Left lung (tissue), 4 donors: ENCODE measurements at regions not wholly inside any gene's neighbourhood (a gene's known extent, or its start where the extent isn't known, plus 50 kb on each side); places are given as distances from the start of the nearest gene placed in this dataset.

Source experiments
- ATAC-seq: fragments of 200-7000 bp; cut with Tn5 transposase; one replicate; pipeline ENCODE4 v1.9.1; 2020; ENCODE audit warnings: moderate library complexity
- DNase-seq, 4 donors: peaks; one replicate each; pipeline ENCODE4 v3.0.0-alpha.2; 2013 to 2020
- H3K27ac ChIP-seq, 2 donors: fragments of 200-600 bp; sonication (generic) in 1 of 2; one replicate each; pipeline versions ENCODE4 v1.5.0 to v1.8.0; 2020 to 2021
- H3K27me3 ChIP-seq, 2 donors: fragments of 200-600 bp; sonication (generic) in 1 of 2; one replicate each; pipeline versions ENCODE4 v1.5.0 to v1.8.0; 2020 to 2021
- H3K36me3 ChIP-seq, 2 donors: fragments of 200-600 bp; sonication (generic) in 1 of 2; one replicate each; pipeline versions ENCODE4 v1.5.0 to v1.8.0; 2020 to 2021
- H3K4me1 ChIP-seq, 2 donors: fragments of 200-600 bp; one replicate each; pipeline ENCODE4 v1.8.0; 2021
- H3K4me3 ChIP-seq, 2 donors: fragments of 200-600 bp; sonication (generic) in 1 of 2; one replicate each; pipeline versions ENCODE4 v1.5.0 to v1.8.0; 2020 to 2021; ENCODE audit warnings: mild to moderate bottlenecking in 1 of 2
- H3K9me3 ChIP-seq, 2 donors: fragments of 200-600 bp; sonication (generic) in 1 of 2; one replicate each; pipeline versions ENCODE4 v1.5.0 to v1.8.0; 2020 to 2021
- intact Hi-C, 2 donors: fragments of 100-400 bp; cut with DNase I; formaldehyde crosslinking; loops; one replicate each; pipeline versions ENCODE4 v1.11.2 to v1.14.2; 2022
- TF ChIP-seq, protein P1 (sequence below), 2 donors: fragments of 200-600 bp; sonication (generic) in 1 of 2; IDR thresholded peaks; one replicate each; pipeline versions ENCODE4 v1.5.0 to v1.8.0; 2021; ENCODE audit warnings: antibody characterized with exemption in 2 of 2
- donor health status: DM: no; HTN: yes; CAD: no.
- donor health status: DM: no; HTN: no; CAD: no.

DNA sequence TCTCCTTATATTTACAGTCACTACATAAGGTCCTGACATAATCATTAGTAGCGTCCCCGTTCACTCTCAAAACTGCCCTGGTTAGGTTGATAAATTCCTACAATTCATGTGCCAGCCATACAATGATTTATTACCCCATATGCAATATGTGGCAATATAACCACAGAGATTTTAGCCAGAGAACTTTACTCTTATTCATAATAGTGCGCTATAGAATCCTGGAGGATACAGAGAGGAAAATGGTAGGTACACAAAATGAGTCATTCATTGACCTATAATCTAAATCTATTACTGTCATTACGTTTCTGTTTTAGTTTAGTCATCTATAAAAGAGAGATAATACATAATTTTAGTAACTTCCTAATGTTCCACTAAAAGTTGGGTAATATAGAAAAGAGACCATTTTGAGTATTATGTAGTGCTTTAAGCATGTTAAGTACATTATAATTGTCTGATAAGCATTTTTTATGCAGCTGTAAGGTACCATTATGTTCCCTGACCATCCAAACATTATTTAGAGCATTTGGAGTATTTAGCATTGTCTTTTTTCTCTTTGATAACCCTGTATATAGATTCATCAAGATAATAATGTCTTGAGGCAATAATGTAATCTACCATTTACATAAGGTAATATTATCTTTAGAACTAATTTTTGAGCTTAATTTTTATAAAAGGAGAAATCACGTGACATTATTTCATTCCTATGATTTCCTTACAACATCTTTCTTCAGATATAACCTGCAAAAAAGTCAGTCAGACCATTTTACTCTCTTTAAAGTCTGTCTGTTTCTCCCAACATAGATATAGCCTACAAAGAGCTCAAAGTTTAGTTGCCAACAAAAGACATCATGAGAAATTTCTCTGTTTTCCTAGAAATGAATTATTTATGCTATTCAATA, 655.5 kb upstream of the ZNF608 start:
- no peaks in the 10 kb centered on the region for H3K36me3 ChIP-seq
- intact Hi-C loops: no loop called here
- DNase-seq (no peak), ATAC-seq (no peak)
- TF ChIP-seq, protein P1, sequence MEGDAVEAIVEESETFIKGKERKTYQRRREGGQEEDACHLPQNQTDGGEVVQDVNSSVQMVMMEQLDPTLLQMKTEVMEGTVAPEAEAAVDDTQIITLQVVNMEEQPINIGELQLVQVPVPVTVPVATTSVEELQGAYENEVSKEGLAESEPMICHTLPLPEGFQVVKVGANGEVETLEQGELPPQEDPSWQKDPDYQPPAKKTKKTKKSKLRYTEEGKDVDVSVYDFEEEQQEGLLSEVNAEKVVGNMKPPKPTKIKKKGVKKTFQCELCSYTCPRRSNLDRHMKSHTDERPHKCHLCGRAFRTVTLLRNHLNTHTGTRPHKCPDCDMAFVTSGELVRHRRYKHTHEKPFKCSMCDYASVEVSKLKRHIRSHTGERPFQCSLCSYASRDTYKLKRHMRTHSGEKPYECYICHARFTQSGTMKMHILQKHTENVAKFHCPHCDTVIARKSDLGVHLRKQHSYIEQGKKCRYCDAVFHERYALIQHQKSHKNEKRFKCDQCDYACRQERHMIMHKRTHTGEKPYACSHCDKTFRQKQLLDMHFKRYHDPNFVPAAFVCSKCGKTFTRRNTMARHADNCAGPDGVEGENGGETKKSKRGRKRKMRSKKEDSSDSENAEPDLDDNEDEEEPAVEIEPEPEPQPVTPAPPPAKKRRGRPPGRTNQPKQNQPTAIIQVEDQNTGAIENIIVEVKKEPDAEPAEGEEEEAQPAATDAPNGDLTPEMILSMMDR (IDR thresholded peaks at IDR 0.05): no peak
- no peaks in the 10 kb centered on the region for H3K4me1 ChIP-seq
- peaks cover 0 to 11% of the 10 kb centered on the region in 2 donors for H3K9me3 ChIP-seq
- no peaks in the 10 kb centered on the region for H3K27me3 ChIP-seq
- no peak overlapping the region for H3K27ac ChIP-seq
- no peak overlapping the region for H3K4me3 ChIP-seq

DNA sequence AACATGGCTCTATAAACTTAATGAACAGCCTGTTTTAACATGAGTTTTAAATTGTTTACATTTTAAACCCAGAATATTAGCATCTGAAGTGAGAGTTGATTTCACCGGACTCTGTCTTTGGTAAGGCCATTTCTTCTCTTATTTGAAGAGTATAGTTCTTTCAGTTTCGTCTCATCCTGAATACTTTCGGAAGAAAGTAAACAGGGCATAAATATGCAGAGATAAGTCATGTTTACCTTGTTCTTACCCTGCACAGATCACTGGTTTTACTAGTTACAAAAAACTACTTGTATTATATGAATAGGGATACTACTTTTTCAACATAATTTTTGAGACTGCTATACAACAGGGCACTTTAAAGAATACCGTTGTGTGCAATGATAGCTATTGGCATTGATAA, 656.3 kb upstream of the ZNF608 start:
- no peaks in the 10 kb centered on the region for H3K27me3 ChIP-seq
- H3K9me3 ChIP-seq: peaks cover 0 to 10% of the 10 kb centered on the region in 2 donors
- TF ChIP-seq, protein P1 (IDR thresholded peaks at IDR 0.05): no peak
- intact Hi-C loops: no loop called here
- no peak overlapping the region for H3K27ac ChIP-seq
- DNase-seq (no peak), ATAC-seq (no peak)
- H3K4me1 ChIP-seq: no peaks in the 10 kb centered on the region
- H3K4me3 ChIP-seq: no peak overlapping the region
- H3K36me3 ChIP-seq: no peaks in the 10 kb centered on the region

DNA sequence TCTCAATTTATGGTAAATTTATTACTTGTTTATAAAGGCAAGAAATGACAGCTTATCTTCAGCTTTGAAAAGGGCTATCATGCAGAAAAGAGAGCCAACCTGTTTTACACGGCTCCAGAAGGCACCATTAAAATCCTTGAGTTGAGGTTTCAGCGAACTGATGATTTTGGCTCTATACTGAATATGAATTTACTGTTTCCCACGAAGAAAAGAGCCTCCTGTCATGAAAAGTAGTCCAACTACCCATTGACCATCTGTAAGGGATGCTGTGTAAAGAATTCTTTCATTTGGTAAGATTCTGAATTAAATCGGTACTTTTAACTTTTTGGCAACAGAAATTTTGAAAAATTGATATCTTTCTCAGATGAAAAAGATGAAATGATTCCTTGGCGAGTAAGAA, 657.6 kb upstream of the ZNF608 start:
- Histone ChIP-seq H3K36me3 (no peaks in the 10 kb centered on the region), H3K4me1 (peaks cover 0 to 4% of the 10 kb centered on the region in 2 donors), H3K9me3 (peaks cover 0 to 10% of the 10 kb centered on the region in 2 donors), H3K27ac (no peak overlapping the region), H3K27me3 (no peaks in the 10 kb centered on the region), H3K4me3 (no peak overlapping the region)
- no peak for ATAC-seq
- DNase-seq: no peak
- intact Hi-C loops: no loop called here
- TF ChIP-seq, protein P1 (IDR thresholded peaks at IDR 0.05): no peak

DNA sequence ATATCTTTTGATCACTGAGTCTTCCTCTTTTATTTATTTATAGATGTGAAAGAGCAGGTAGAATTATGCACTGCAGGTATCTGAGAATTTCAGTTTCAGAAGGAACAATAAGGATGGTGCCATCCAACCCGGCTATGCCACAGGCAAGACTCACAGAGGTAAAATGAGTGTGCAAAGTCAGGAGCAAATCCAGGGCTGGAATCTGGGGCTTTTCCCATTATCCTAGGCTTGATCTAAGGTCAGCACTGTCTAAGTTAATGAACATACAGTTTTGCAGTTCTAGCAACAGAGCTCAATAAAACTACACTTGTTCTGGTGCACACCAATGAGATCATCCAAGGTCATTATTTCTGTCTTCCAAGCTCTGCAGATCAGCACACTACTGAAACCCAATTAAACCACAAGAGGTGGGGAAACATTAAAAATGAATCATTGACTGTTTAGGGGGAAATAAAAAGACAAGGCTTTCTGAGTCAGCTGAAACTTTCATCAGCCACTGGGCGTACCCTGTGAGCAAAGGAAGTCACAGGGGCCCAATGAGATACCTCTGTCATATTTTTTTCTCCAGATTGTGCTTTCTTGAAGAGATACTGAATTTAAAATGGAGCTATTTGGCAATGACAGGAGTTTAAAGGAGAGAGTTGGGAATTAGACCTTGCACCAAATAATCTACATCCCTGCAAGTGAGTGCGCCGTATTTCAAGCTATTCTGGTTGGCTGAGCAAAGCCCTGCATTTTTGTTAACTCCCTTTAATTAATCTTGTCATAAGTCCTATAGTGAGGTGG, 662.2 kb upstream of the ZNF608 start:
- peak; percentile 2 for ATAC-seq
- Histone ChIP-seq H3K36me3 (no peaks in the 10 kb centered on the region), H3K27me3 (no peaks in the 10 kb centered on the region), H3K4me3 (no peak overlapping the region), H3K4me1 (peaks cover 25 to 41% of the 10 kb centered on the region in 2 donors), H3K9me3 (peaks cover 0 to 10% of the 10 kb centered on the region in 2 donors), H3K27ac (peak overlapping the region in 1 of 2 donors; percentile 16)
- no peak for DNase-seq
- TF ChIP-seq, protein P1 (IDR thresholded peaks at IDR 0.05): no peak
- intact Hi-C loops: no loop called here
